GM12892 (cell line): ENCODE measurements at regions not wholly inside any gene's neighbourhood (a gene's known extent, or its start where the extent isn't known, plus 50 kb on each side); places are given as distances from the start of the nearest gene placed in this dataset.

Experiments
- POLR2A ChIP-seq: IDR thresholded peaks from 2 replicates; pipeline ENCODE4 v1.6.1; 2011; ENCODE audit warnings: low read depth, low read length, control low read depth
- POLR2AphosphoS5 ChIP-seq: IDR thresholded peaks from 2 replicates; pipeline ENCODE4 v1.6.1; 2011; ENCODE audit warnings: low read depth, low read length, control low read depth
- TAF1 ChIP-seq: IDR thresholded peaks from 2 replicates; pipeline ENCODE4 v1.6.1; 2011; ENCODE audit warnings: low read depth, mild to moderate bottlenecking, control low read depth, low read length, borderline replicate concordance

DNA sequence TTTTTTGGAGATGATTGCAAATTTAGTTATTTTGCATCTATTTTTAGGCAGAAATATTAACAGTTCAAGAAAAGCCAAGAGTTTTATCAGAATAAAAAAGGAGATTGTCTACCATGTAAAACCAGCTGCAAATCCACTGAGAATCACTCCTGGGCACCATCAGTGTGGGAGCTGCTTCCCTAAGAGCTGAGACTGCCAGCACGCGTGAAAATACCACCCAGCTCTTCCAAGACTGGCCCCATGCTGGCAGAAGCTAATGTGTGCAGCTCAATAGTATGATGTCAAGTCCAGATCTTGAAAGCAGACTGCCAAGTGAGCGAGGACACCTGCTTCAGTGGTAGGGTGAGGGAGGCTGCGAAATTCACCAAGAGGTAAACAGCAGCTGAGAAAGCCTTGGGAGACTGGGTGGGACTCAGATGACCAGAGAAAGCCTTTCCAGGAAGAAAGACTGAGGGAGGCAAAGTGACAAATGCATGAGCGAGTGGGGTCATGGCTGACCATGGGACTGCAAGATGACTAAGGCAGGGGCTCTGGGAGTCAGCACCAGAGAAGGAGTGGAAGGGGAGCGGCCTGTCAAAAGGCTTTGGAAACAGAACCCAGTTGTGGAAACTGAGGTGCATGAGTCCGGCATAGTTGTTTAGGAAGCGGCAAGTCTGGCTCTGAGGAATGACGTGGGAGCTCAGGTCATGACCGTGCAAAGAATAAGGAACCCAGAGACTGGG is 200.9 kb downstream of the GADD45G start:
- no peak for TF ChIP-seq POLR2AphosphoS5
- TF ChIP-seq POLR2A: no peak
- no peak for TF ChIP-seq TAF1
